Posterior cingulate gyrus (tissue), 11 donors: ENCODE measurements at regions not wholly inside any gene's neighbourhood (a gene's known extent, or its start where the extent isn't known, plus 50 kb on each side); places are given as distances from the start of the nearest gene placed in this dataset.
A peak's percentile ranks its signal among the peaks of the same experiment; 100 is the strongest.
"Not testable (repeated sequence)": the region's sequence is repeated elsewhere in the genome, so short reads cannot be mapped to it uniquely, and the experiment has no call there.

ENCODE experiments used
- DNase-seq, 10 donors: peaks; one replicate each; pipeline versions ENCODE4 v3.0.0 to v3.0.0-alpha.2; 2020 to 2021; ENCODE audit warnings: mixed read lengths in 3 of 10
- intact Hi-C: fragments of 100-400 bp; cut with DNase I; formaldehyde crosslinking; loops from one replicate; pipeline ENCODE4 v1.15.1; 2023

GRCh38 chr4:189858435-189858834 is 82.2 kb upstream of the FRG1 start:
- intact Hi-C loops: no loop called here
- DNase-seq: no peak

GRCh38 chr4:189861101-189861500 is 79.6 kb upstream of the FRG1 start:
- DNase-seq: no peak
- intact Hi-C loops: no loop called here

GRCh38 chr4:189869236-189869635 is 71.4 kb upstream of the FRG1 start:
- intact Hi-C loops: no loop called here
- DNase-seq: no peak

- intact Hi-C loops: no loop called here
- no peak for DNase-seq
Observed at GRCh38 chr4:189870511-189871234, 70.0 kb upstream of the FRG1 start.

GRCh38 chr4:189874591-189874990 is 66.1 kb upstream of the FRG1 start:
- intact Hi-C loops: no loop called here
- no peak for DNase-seq

- peak in 1 of 10 donors; percentile 92 for DNase-seq
- intact Hi-C loops: not testable (repeated sequence)
Observed at GRCh38 chr4:189881190-189881589, 59.5 kb upstream of the FRG1 start.

GRCh38 chr4:189888407-189888806 is 52.3 kb upstream of the FRG1 start:
- intact Hi-C loops, DNase-seq: not testable (repeated sequence)
